HEK293 (cell line): ENCODE measurements at regions not wholly inside any gene's neighbourhood (a gene's known extent, or its start where the extent isn't known, plus 50 kb on each side); places are given as distances from the start of the nearest gene placed in this dataset.

Experiments used
- GFI1B ChIP-seq: fragments of 450-650 bp; formaldehyde crosslinking; IDR thresholded peaks from 2 replicates; pipeline ENCODE4 v1.5.1; 2016; ENCODE audit warnings: missing biosample characterization, missing genetic modification characterization
- GLI2 ChIP-seq: fragments of 450-650 bp; formaldehyde crosslinking; IDR thresholded peaks from 2 replicates; pipeline ENCODE4; 2017; ENCODE audit warnings: missing biosample characterization, missing genetic modification characterization, low read depth, borderline replicate concordance
- IKZF3 ChIP-seq: fragments of 450-650 bp; IDR thresholded peaks from 2 replicates; pipeline ENCODE4 v1.5.0; 2018; ENCODE audit warnings: missing biosample characterization, mild to moderate bottlenecking, missing genetic modification characterization, moderate library complexity
- KLF1 ChIP-seq: fragments of 450-650 bp; formaldehyde crosslinking; IDR thresholded peaks from 2 replicates; pipeline ENCODE4 v1.5.1; 2016; ENCODE audit warnings: missing biosample characterization, missing genetic modification characterization
- KLF7 ChIP-seq: fragments of 450-650 bp; formaldehyde crosslinking; IDR thresholded peaks from 2 replicates; pipeline ENCODE4 v1.5.1; 2016; ENCODE audit warnings: missing biosample characterization, missing genetic modification characterization, borderline replicate concordance
- MEIS1 ChIP-seq: sonication (generic); formaldehyde crosslinking; IDR thresholded peaks from 2 replicates; pipeline ENCODE4 v1.8.1; 2022; ENCODE audit warnings: missing genetic modification reagents, mild to moderate bottlenecking, borderline replicate concordance
- MZF1 ChIP-seq: fragments of 450-650 bp; formaldehyde crosslinking; IDR thresholded peaks from 2 replicates; pipeline ENCODE4 v1.5.1; 2017; ENCODE audit warnings: missing biosample characterization, missing genetic modification characterization, borderline replicate concordance
- OVOL3 ChIP-seq: fragments of 450-650 bp; formaldehyde crosslinking; IDR thresholded peaks from 2 replicates; pipeline ENCODE4 v1.5.1; 2016; ENCODE audit warnings: missing biosample characterization, missing genetic modification characterization
- SCRT1 ChIP-seq: fragments of 450-650 bp; formaldehyde crosslinking; IDR thresholded peaks from 2 replicates; pipeline ENCODE4 v1.5.1; 2016; ENCODE audit warnings: missing biosample characterization, missing genetic modification characterization, borderline replicate concordance
- TRIM28 ChIP-seq: IDR thresholded peaks from 2 replicates; pipeline ENCODE4 v1.6.1; 2011; ENCODE audit warnings: low read length, control low read depth, borderline replicate concordance
- WT1 ChIP-seq: fragments of 450-650 bp; formaldehyde crosslinking; IDR thresholded peaks from 2 replicates; pipeline ENCODE4 v1.5.1; 2016; ENCODE audit warnings: missing biosample characterization, missing genetic modification characterization
- ZFP3 ChIP-seq: fragments of 450-650 bp; formaldehyde crosslinking; IDR thresholded peaks from 2 replicates; pipeline ENCODE4 v1.5.1; 2016; ENCODE audit warnings: low read depth, missing biosample characterization, missing genetic modification characterization
- ZIC2 ChIP-seq: fragments of 450-650 bp; formaldehyde crosslinking; IDR thresholded peaks from 2 replicates; pipeline ENCODE4 v1.5.1; 2016; ENCODE audit warnings: missing biosample characterization, missing genetic modification characterization
- ZNF10 ChIP-seq: fragments of 450-650 bp; formaldehyde crosslinking; IDR thresholded peaks from 2 replicates; pipeline ENCODE4 v1.5.1; 2017; ENCODE audit warnings: missing biosample characterization, missing genetic modification characterization
- ZNF169 ChIP-seq: fragments of 450-650 bp; formaldehyde crosslinking; IDR thresholded peaks from 2 replicates; pipeline ENCODE4 v1.5.1; 2016; ENCODE audit warnings: missing biosample characterization, missing genetic modification characterization
- ZNF174 ChIP-seq: fragments of 450-650 bp; formaldehyde crosslinking; IDR thresholded peaks from 2 replicates; pipeline ENCODE4 v1.5.0; 2017; ENCODE audit warnings: missing biosample characterization, mild to moderate bottlenecking, missing genetic modification characterization
- ZNF423 ChIP-seq: fragments of 450-650 bp; formaldehyde crosslinking; IDR thresholded peaks from 2 replicates; pipeline ENCODE4 v1.5.1; 2016; ENCODE audit warnings: missing biosample characterization, missing genetic modification characterization
- ZNF561 ChIP-seq: fragments of 450-650 bp; IDR thresholded peaks from 2 replicates; pipeline ENCODE4 v1.5.1; 2018; ENCODE audit warnings: missing biosample characterization, missing genetic modification characterization, borderline replicate concordance
- ZNF596 ChIP-seq: fragments of 450-650 bp; IDR thresholded peaks from 2 replicates; pipeline ENCODE4 v1.5.0; 2018; ENCODE audit warnings: missing biosample characterization, mild to moderate bottlenecking, missing genetic modification characterization, moderate library complexity
- ZNF621 ChIP-seq: fragments of 450-650 bp; formaldehyde crosslinking; IDR thresholded peaks from 2 replicates; pipeline ENCODE4 v1.5.1; 2017; ENCODE audit warnings: missing biosample characterization, missing genetic modification characterization
- ZNF629 ChIP-seq: fragments of 450-650 bp; formaldehyde crosslinking; IDR thresholded peaks from 2 replicates; pipeline ENCODE4 v1.5.1; 2017; ENCODE audit warnings: missing biosample characterization, missing genetic modification characterization
- ZNF654 ChIP-seq: fragments of 450-650 bp; formaldehyde crosslinking; IDR thresholded peaks from 2 replicates; pipeline ENCODE4 v1.5.1; 2016; ENCODE audit warnings: low read depth, missing biosample characterization, missing genetic modification characterization
- ZNF707 ChIP-seq: fragments of 450-650 bp; formaldehyde crosslinking; IDR thresholded peaks from 2 replicates; pipeline ENCODE4 v1.5.1; 2016; ENCODE audit warnings: missing biosample characterization, missing genetic modification characterization
- ZNF843 ChIP-seq: fragments of 450-650 bp; formaldehyde crosslinking; IDR thresholded peaks from 2 replicates; pipeline ENCODE4 v1.5.1; 2016; ENCODE audit warnings: missing biosample characterization, missing genetic modification characterization
- TF ChIP-seq, protein P1 (sequence below): fragments of 450-650 bp; formaldehyde crosslinking; IDR thresholded peaks from 2 replicates; pipeline ENCODE4 v1.5.1; 2017; ENCODE audit warnings: missing biosample characterization, missing genetic modification characterization
- TF ChIP-seq, protein P2 (sequence below): fragments of 450-650 bp; formaldehyde crosslinking; IDR thresholded peaks from 2 replicates; pipeline ENCODE4 v1.5.1; 2016; ENCODE audit warnings: missing biosample characterization, missing genetic modification characterization
- TF ChIP-seq, protein P3 (sequence below): fragments of 450-650 bp; formaldehyde crosslinking; IDR thresholded peaks from 2 replicates; pipeline ENCODE4 v1.5.1; 2017; ENCODE audit warnings: missing biosample characterization, missing genetic modification characterization
- TF ChIP-seq, protein P4 (sequence below): fragments of 450-650 bp; formaldehyde crosslinking; IDR thresholded peaks from 2 replicates; pipeline ENCODE4 v1.5.1; 2016; ENCODE audit warnings: missing biosample characterization, missing genetic modification characterization

DNA sequence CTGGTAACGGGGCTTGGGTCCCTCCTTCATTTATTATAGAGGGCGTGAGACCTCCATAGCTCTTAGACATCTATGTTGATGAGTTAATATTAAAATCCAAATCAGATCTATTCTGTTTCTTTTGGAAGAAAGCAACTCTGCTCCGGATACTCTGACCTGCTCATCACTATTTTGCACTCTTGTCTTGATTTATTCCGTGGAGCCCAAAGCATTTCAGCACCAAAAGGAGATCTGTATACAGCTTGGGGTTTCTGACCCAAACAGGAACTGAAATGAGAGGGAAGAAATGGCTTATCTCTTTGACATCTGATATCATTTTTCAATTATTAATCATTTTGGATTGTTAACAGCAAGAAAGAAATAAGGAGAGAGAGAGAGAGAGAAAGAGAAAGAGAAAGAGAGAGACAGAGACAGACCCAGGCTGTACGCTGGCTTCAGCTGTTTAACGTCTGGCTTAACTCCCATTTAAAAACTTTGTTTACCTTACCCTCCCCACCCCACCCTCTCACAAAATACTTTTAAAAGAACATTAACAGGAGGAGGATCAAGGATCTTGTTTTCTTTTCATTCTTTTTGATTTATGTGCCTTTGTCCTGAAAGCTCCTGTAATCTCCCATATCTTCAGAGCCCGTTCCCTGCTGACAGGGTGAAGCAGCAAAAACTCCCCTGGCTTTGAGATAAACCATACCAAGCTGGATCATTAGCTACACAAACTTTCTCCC is 231.4 kb upstream of the TUT7 start (continued):
- TF ChIP-seq, protein P1, sequence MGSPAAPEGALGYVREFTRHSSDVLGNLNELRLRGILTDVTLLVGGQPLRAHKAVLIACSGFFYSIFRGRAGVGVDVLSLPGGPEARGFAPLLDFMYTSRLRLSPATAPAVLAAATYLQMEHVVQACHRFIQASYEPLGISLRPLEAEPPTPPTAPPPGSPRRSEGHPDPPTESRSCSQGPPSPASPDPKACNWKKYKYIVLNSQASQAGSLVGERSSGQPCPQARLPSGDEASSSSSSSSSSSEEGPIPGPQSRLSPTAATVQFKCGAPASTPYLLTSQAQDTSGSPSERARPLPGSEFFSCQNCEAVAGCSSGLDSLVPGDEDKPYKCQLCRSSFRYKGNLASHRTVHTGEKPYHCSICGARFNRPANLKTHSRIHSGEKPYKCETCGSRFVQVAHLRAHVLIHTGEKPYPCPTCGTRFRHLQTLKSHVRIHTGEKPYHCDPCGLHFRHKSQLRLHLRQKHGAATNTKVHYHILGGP (tag by site-specific recombination): no peak
- 0 out of 2 replicates have a peak, but pooled peaks have one; percentile 35 for TF ChIP-seq ZIC2 (tag by site-specific recombination)
- TF ChIP-seq KLF1 (tag by site-specific recombination): peak; percentile 99
- TF ChIP-seq OVOL3: peak; percentile 51; the same call in 1 of the 2 replicates
- TF ChIP-seq ZNF423: peak; percentile 50; the same call in 1 of the 2 replicates
- TF ChIP-seq ZNF169 (tag by site-specific recombination): no peak
- TF ChIP-seq ZNF621 (tag by site-specific recombination): no peak
- 0 out of 2 replicates have a peak, but pooled peaks have one; percentile 34 for TF ChIP-seq GFI1B
- TF ChIP-seq TRIM28: peak; percentile 66; the same call in 1 of the 2 replicates
- TF ChIP-seq WT1 (tag by site-specific recombination): peak; percentile 100
- TF ChIP-seq ZNF629 (tag by site-specific recombination): peak; percentile 26; the same call in 1 of the 2 replicates
- TF ChIP-seq ZNF10 (tag by site-specific recombination): peak; percentile 88
- no peak for TF ChIP-seq ZNF174 (tag by site-specific recombination)
- peak; percentile 49; the same call in 1 of the 2 replicates for TF ChIP-seq MEIS1 (CRISPR knock-in tag)
- TF ChIP-seq ZNF596 (tag by site-specific recombination): peak; percentile 92
- TF ChIP-seq MZF1: peak; percentile 79; the same call in 1 of the 2 replicates
- TF ChIP-seq, protein P2, sequence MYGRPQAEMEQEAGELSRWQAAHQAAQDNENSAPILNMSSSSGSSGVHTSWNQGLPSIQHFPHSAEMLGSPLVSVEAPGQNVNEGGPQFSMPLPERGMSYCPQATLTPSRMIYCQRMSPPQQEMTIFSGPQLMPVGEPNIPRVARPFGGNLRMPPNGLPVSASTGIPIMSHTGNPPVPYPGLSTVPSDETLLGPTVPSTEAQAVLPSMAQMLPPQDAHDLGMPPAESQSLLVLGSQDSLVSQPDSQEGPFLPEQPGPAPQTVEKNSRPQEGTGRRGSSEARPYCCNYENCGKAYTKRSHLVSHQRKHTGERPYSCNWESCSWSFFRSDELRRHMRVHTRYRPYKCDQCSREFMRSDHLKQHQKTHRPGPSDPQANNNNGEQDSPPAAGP (tag by site-specific recombination): peak; percentile 91
- peak; percentile 50; the same call in 1 of the 2 replicates for TF ChIP-seq IKZF3
- TF ChIP-seq, protein P3, sequence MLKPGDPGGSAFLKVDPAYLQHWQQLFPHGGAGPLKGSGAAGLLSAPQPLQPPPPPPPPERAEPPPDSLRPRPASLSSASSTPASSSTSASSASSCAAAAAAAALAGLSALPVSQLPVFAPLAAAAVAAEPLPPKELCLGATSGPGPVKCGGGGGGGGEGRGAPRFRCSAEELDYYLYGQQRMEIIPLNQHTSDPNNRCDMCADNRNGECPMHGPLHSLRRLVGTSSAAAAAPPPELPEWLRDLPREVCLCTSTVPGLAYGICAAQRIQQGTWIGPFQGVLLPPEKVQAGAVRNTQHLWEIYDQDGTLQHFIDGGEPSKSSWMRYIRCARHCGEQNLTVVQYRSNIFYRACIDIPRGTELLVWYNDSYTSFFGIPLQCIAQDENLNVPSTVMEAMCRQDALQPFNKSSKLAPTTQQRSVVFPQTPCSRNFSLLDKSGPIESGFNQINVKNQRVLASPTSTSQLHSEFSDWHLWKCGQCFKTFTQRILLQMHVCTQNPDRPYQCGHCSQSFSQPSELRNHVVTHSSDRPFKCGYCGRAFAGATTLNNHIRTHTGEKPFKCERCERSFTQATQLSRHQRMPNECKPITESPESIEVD: peak; percentile 98
- peak; percentile 64; the same call in 1 of the 2 replicates for TF ChIP-seq ZNF561 (tag by site-specific recombination)
- TF ChIP-seq KLF7 (tag by site-specific recombination): peak; percentile 82; the same call in 1 of the 2 replicates
- no peak for TF ChIP-seq ZNF707 (tag by site-specific recombination)
- no peak for TF ChIP-seq ZFP3 (tag by site-specific recombination)
- TF ChIP-seq, protein P4, sequence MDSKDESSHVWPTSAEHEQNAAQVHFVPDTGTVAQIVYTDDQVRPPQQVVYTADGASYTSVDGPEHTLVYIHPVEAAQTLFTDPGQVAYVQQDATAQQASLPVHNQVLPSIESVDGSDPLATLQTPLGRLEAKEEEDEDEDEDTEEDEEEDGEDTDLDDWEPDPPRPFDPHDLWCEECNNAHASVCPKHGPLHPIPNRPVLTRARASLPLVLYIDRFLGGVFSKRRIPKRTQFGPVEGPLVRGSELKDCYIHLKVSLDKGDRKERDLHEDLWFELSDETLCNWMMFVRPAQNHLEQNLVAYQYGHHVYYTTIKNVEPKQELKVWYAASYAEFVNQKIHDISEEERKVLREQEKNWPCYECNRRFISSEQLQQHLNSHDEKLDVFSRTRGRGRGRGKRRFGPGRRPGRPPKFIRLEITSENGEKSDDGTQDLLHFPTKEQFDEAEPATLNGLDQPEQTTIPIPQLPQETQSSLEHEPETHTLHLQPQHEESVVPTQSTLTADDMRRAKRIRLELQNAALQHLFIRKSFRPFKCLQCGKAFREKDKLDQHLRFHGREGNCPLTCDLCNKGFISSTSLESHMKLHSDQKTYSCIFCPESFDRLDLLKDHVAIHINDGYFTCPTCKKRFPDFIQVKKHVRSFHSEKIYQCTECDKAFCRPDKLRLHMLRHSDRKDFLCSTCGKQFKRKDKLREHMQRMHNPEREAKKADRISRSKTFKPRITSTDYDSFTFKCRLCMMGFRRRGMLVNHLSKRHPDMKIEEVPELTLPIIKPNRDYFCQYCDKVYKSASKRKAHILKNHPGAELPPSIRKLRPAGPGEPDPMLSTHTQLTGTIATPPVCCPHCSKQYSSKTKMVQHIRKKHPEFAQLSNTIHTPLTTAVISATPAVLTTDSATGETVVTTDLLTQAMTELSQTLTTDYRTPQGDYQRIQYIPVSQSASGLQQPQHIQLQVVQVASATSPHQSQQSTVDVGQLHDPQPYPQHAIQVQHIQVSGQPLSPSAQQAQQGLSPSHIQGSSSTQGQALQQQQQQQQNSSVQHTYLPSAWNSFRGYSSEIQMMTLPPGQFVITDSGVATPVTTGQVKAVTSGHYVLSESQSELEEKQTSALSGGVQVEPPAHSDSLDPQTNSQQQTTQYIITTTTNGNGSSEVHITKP (tag by site-specific recombination): peak; percentile 60
- TF ChIP-seq ZNF843 (tag by site-specific recombination): peak; percentile 89
- no peak for TF ChIP-seq GLI2
- 0 out of 2 replicates have a peak, but pooled peaks have one; percentile 9 for TF ChIP-seq SCRT1 (tag by site-specific recombination)
- no peak for TF ChIP-seq ZNF654 (tag by site-specific recombination)
